ES-I3 (cell line): ENCODE measurements at regions not wholly inside any gene's neighbourhood (a gene's known extent, or its start where the extent isn't known, plus 50 kb on each side); places are given as distances from the start of the nearest gene placed in this dataset.

Experiments used
- H3K36me3 ChIP-seq: 2 replicates; pipeline ENCODE4 v1.6.1; 2013; ENCODE audit warnings: mild to moderate bottlenecking, low read length, control low read depth, moderate library complexity; ENCODE audit not compliant: insufficient read depth
- H3K4me1 ChIP-seq: 2 replicates; pipeline ENCODE4 v1.6.1; 2013; ENCODE audit warnings: mild to moderate bottlenecking, control low read depth, low read length; ENCODE audit not compliant: insufficient read depth
- H3K9ac ChIP-seq: 2 replicates; pipeline ENCODE4 v1.6.1; 2013; ENCODE audit warnings: low read depth, mild to moderate bottlenecking, low read length, moderate library complexity
- H3K9me3 ChIP-seq: 2 replicates; pipeline ENCODE4 v1.6.1; 2013; ENCODE audit warnings: mild to moderate bottlenecking, low read length, moderate library complexity; ENCODE audit not compliant: control insufficient read depth, insufficient read depth

DNA sequence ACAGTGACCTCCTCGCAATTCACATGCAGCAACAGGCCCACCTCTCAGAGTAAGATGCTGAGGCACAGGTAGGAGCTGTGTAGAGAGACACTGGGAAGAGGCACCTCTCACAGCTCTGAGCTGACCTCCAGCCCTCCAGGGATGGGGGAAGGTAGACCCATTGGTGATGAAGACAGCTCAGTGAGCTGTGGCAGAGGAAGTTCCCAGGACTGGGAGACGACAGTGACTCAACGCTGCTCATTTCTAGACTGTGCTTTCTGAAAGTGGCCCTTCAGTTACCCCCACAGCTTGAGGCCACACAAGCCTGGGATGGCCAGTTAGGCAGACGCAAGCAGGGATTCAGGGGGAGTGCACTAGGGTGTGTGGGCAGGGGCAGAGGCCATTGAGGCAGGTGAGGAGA, 2073.2 kb downstream of the TP53TG3F start:
- Histone ChIP-seq H3K4me1 (no peaks in the 10 kb centered on the region), H3K36me3 (no peaks in the 10 kb centered on the region), H3K9me3 (no peaks in the 10 kb centered on the region), H3K9ac (no peak overlapping the region)

DNA sequence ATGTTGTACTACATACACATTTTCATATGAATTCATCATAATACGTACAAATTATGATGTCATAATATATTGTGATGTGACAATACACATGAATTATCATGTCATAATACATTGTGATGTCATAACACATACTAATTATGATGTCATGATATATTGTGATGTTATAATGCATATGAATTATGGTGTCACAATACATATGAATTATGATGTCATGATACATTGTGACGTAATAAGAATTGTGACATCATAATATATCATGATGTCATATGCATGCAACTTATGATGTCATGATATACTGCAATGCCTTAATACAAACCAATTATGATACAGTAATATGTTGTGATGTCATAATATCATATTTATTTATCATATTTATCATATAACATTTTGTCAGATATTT, 2074.3 kb downstream of the TP53TG3F start:
- no peaks in the 10 kb centered on the region for H3K4me1 ChIP-seq
- no peaks in the 10 kb centered on the region for H3K36me3 ChIP-seq
- no peaks in the 10 kb centered on the region for H3K9me3 ChIP-seq

DNA sequence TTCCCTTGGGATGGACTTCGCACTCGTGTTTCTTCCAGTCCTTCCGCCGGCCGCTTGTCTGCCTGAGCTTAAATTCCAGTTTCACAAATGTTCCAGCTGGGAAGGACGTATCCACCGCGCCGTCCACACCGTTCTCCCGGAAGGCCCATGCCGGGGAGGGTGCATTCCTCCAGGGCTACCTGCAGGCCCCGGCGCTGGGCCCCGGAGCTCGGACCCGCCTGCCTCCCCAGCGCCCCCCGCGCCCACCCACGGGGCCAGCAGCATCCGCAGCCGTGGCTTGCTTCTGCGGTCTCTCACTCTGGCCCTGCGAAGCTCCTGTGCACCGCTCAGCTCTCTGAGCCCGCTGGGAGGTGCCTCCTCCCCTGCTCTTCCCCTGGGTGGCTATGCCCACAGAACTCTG, 2084.1 kb downstream of the TP53TG3F start:
- no peaks in the 10 kb centered on the region for H3K4me1 ChIP-seq
- H3K9me3 ChIP-seq = no peaks in the 10 kb centered on the region

More for the DNA sequence above, 2074.3 kb downstream of the TP53TG3F start:
- H3K9ac ChIP-seq = no peak overlapping the region

DNA sequence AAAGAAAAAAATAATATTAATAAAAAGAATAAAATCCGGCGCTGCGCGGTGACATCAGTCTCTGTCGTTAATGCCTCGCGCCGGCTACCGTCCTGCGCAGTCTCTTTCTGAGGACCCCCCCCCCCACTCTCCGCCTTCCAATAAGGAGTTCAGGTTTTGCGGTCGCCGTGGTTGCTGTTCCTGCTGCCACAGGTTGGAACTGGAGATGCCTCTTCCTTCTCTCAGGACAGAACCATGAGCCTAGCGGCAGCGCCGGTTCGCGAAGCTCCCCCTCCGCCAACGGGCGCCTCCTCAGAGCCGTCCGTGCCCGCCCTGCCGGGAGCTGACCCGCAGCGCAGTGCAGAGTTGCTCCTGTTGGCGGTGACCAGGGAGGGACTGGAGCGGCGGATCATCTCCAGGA, 2093.4 kb downstream of the TP53TG3F start:
- H3K4me1 ChIP-seq = no peaks in the 10 kb centered on the region
- H3K36me3 ChIP-seq = no peaks in the 10 kb centered on the region
- H3K9me3 ChIP-seq = no peaks in the 10 kb centered on the region
- peak overlapping the region; percentile 53; the same call in 1 of the 2 replicates for H3K9ac ChIP-seq

More for the DNA sequence above, 2084.1 kb downstream of the TP53TG3F start:
- Histone ChIP-seq H3K9ac (no peak overlapping the region; the same call in 1 of the 2 replicates), H3K36me3 (no peaks in the 10 kb centered on the region)

DNA sequence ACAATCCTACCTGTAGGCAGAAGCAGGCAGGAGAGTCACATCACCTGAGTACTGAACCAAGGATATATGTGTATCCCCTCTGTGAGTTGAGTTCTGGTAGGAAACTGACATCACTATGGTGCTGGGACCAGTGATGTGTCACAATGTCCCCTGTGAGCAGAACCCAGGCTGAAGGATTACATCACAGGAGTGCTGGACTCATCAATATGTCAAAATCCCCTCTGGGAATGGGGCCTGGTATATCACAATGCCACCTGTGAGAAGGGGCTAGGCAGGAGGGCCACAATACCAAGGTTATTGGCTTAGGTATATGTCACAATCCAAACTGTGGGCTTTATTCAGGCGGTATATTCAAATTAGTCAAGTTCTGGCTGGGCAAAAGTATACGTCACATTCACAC, 2098.3 kb downstream of the TP53TG3F start:
- H3K9me3 ChIP-seq = no peaks in the 10 kb centered on the region
- no peak overlapping the region for H3K9ac ChIP-seq
- no peaks in the 10 kb centered on the region for H3K4me1 ChIP-seq
- no peaks in the 10 kb centered on the region for H3K36me3 ChIP-seq

DNA sequence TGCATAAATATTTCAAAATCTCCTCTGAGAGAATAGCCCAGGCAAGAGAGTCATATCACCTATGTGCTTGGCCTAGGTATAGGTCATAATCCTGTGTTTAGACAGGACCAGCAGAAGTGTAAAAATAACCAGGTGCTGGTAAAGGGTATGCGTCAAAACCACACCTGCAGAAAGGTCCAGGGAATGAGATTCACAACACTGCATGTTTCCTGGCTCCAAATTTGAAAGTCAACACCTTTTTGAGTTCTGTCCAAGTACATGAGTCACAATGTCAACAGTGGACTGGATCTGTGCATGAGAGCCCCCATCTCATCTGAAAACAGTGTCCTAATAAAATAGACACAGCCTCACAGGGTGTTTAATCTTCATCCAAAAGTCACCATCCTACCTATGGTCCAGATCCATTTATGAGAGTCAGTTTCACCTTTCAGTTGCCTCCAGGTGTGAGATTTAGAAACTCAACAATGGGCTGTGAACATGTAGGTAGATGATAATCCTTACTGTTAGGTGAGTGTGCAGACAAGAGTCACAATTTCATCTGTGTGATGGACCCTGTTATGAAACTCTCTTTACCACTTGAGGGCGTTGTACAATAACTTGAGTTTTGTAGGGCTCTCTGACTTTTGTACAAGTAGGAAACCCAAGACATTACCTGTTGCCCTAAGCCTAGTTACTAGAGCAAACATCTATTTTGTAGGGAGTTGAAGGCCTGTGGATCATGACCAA, 2100.7 kb downstream of the TP53TG3F start:
- H3K9me3 ChIP-seq = no peaks in the 10 kb centered on the region
- H3K4me1 ChIP-seq = no peaks in the 10 kb centered on the region
- H3K36me3 ChIP-seq = no peaks in the 10 kb centered on the region
- H3K9ac ChIP-seq = no peak overlapping the region

DNA sequence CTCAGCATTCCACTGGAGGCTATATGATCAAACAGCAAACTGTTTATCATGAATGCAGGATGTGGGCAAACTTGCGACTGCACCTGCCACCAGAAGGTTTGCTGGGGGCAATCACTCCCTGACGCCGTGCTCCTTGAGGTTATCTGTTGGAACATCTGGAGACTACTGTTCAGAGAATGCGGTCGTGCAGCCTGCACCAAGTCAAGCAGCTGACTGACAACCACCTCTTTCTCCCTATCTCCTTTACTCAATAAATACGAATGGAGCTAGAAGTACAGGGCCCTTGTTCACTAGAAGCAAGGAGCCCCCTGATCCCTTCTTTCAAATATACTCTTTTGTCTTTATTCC, 2101.2 kb downstream of the TP53TG3F start:
- Histone ChIP-seq H3K36me3 (no peaks in the 10 kb centered on the region), H3K9me3 (no peaks in the 10 kb centered on the region), H3K4me1 (no peaks in the 10 kb centered on the region), H3K9ac (no peak overlapping the region)

DNA sequence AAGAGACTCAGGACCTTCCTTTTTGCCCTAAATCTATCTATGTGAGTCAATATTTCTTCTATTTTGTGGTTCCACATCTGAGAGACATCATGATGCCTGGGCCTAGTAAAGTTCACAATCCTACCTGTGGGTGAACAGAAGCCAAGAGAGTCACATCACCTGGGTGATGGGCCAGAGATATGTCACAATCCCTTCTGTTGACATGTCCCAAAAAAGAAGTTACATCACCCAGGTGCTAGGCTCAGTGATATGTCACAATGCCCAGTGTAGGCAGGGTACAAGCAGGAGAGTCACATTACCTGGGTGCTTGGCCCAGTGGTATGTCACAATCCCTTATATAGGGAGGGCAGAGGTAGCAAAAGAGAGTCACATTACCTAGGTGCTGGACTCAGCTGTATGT, 2101.9 kb downstream of the TP53TG3F start:
- Histone ChIP-seq H3K36me3 (no peaks in the 10 kb centered on the region), H3K9me3 (no peaks in the 10 kb centered on the region), H3K4me1 (no peaks in the 10 kb centered on the region), H3K9ac (no peak overlapping the region)

DNA sequence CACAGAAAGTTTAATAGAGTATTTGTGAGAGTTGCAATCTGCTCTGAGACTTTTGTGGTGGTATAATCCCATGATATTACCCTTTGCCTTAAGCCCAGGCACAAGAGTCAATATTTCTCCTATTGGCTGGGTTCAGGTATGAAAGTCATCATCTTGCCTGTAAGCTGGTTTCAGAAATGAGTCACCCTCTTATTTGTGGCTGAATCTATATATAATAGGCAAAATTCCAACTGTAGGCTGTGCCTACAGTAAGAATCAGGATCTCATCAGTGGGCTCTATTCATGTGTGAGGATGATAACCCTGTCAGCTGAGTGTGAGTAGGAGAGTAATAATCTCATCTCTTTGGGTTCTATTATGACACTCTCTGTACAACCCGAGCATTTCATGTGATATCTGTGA, 2103.1 kb downstream of the TP53TG3F start:
- H3K9me3 ChIP-seq = no peaks in the 10 kb centered on the region
- no peak overlapping the region for H3K9ac ChIP-seq
- H3K36me3 ChIP-seq = no peaks in the 10 kb centered on the region
- no peaks in the 10 kb centered on the region for H3K4me1 ChIP-seq

DNA sequence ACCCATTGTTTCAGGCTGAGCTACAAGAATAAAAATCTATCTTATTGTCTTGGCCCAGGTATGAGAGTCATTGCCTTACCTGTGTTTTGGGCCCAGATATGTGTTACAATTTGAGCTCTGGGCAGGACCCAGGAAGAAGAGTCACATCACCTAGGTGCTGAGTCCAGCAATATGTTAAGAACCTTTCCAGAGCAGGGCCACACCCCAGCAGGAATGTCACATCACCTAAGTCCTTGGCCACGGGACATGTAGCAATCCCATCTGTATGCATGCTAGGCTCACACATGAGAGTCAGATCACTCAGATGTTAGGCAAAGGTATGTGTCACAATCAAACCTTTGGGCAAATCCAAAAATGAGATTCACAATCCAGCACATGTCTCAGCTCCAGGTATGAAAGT, 2103.5 kb downstream of the TP53TG3F start:
- H3K9ac ChIP-seq = no peak overlapping the region
- H3K9me3 ChIP-seq = no peaks in the 10 kb centered on the region
- H3K36me3 ChIP-seq = no peaks in the 10 kb centered on the region
- no peaks in the 10 kb centered on the region for H3K4me1 ChIP-seq

DNA sequence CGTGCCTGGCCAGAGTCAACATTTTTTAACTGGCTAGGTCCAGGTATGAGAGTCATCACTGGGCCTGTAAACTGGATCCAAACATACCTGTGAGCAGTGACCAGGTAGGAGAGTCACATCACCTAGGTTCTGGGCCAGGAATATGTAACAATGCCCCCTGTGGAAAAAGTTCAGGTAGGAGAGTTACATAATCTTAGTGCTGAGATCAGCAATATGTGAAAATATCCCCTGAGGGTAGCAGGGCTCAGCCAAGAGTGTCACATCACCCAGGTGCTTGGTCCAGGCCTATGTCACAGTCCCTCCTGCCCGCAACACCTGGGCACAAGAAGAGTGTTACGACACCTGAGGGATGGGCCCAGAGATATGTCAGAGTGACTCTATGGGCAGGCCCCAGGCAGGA, 2104.7 kb downstream of the TP53TG3F start:
- Histone ChIP-seq H3K4me1 (no peaks in the 10 kb centered on the region), H3K9me3 (no peaks in the 10 kb centered on the region), H3K36me3 (no peaks in the 10 kb centered on the region), H3K9ac (no peak overlapping the region)

DNA sequence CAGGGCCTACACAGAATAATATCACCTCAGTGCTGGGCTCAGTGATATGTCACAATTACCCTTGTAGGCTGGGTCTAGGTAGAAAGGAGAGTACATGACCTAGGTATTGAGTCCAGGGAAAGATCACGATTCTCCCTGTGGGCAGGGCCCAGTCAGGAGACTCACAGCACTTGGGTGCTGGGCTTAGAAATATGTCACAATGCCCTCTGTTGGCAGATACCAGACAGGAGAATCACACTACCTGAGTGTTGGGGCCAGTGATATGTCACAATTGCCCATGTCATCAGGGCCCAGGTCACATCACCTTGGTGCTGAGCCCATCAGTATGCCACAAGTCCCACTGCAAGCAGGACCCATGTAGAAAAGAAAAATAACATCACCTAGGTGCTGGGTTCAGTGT, 2105.5 kb downstream of the TP53TG3F start:
- Histone ChIP-seq H3K9ac (no peak overlapping the region), H3K36me3 (no peaks in the 10 kb centered on the region), H3K9me3 (no peaks in the 10 kb centered on the region), H3K4me1 (no peaks in the 10 kb centered on the region)

DNA sequence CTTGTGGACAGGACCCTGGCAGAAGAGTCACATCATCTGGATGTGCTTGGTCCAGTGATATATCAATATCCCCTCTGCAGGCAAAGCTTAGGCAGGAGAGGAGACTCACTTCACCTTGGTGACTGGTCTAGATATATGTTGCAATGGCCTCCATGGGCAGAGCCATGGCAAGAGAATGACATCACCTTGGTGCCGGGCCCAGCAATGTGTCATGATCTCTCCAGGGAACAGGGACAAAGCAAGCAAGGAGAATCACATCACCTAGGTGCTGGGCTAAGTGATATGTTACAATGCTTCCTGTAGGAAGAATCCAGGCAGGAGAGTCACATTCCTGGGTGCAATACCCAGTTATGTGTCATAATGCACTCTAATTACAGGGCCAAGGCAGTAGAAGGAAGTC, 2106.2 kb downstream of the TP53TG3F start:
- no peaks in the 10 kb centered on the region for H3K9me3 ChIP-seq
- H3K9ac ChIP-seq = no peak overlapping the region
- no peaks in the 10 kb centered on the region for H3K4me1 ChIP-seq
- H3K36me3 ChIP-seq = no peaks in the 10 kb centered on the region

DNA sequence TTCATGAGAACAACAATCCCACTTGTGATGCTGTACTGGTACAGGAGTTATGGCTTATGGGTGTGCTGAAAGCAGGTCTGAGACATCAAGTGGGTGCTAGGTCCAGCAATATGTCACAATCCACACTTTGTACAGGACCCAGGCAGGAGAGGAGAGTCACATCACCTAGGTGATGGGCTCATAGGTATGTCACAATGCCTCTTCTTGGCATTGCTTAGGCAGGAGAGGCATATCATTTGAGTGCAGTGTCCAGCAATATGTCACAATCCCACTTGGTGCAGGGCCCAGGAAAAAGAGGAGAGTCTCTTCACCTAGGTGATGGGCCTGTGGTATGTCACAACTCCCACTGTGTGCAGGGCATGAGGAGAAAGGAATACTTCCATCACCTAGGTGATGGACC, 2110.0 kb downstream of the TP53TG3F start:
- Histone ChIP-seq H3K36me3 (no peaks in the 10 kb centered on the region), H3K9ac (no peak overlapping the region), H3K4me1 (no peaks in the 10 kb centered on the region), H3K9me3 (no peaks in the 10 kb centered on the region)

DNA sequence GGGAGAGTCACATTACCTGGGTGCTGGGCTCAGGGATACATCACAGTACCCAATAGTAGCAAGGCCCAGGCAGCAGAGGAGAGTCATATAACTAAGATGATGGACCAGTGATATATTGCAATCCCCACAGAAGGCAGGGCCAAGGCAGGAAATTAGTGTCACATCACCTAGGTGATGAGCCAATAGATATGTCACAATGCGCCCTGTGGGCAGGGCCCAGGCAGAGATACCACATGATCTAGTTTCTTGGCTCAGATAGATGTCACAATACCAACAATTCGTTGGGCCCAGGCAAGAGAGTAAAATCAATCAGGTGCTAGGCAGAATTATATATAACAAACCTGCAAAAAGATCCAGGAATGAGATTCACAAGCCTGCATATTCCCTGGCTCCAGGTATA, 2111.5 kb downstream of the TP53TG3F start:
- Histone ChIP-seq H3K9ac (no peak overlapping the region), H3K36me3 (no peaks in the 10 kb centered on the region), H3K9me3 (no peaks in the 10 kb centered on the region), H3K4me1 (no peaks in the 10 kb centered on the region)

DNA sequence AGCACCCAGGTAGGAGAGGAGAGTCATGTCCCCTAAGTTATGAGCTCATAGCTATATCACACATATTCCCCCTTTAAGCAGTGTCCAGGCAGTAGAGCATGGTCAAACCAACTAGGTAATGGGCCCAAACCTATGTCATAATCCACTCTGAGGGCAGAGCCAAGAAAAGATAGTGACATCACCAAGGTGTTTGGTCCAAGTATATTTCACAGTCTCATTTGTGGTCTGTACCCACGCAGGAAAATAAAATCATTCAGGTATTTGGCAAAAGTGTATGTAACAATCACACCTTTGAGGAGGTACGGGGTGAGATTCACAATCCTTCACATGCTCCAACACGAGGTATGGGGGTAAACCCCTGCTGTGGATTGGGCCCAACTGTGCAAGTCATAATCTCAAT, 2112.8 kb downstream of the TP53TG3F start:
- H3K9me3 ChIP-seq = no peaks in the 10 kb centered on the region
- H3K9ac ChIP-seq = no peak overlapping the region
- no peaks in the 10 kb centered on the region for H3K36me3 ChIP-seq
- H3K4me1 ChIP-seq = no peaks in the 10 kb centered on the region
